CD14-positive monocyte (primary cell): ENCODE measurements at regions not wholly inside any gene's neighbourhood (a gene's known extent, or its start where the extent isn't known, plus 50 kb on each side); places are given as distances from the start of the nearest gene placed in this dataset.

ENCODE experiments used
- DNase-seq, 3 donors: peaks; one replicate each; pipeline ENCODE4 v3.0.0-alpha.2; 2011 to 2022
- H2AFZ ChIP-seq: 2 replicates; pipeline ENCODE4 v1.6.0; 2012; ENCODE audit warnings: mild to moderate bottlenecking, low read depth, low read length, inconsistent platforms; ENCODE audit not compliant: insufficient read depth, poor library complexity, severe bottlenecking
- H3K27ac ChIP-seq, 2 donors: 1 replicate in 1 of 2; 2 replicates in 1 of 2; pipeline ENCODE4 v1.5.1; 2012 to 2013; ENCODE audit warnings: low read length in 2 of 2, control low read depth in 1 of 2, inconsistent platforms in 1 of 2, low read depth in 1 of 2, mild to moderate bottlenecking in 1 of 2
- H3K27me3 ChIP-seq, 2 donors: one replicate each; pipeline versions ENCODE4 v1.6.0 to v1.6.1; 2011 to 2013; ENCODE audit warnings: low read length in 2 of 2; ENCODE audit not compliant: control insufficient read depth in 2 of 2, insufficient read depth in 2 of 2
- H3K36me3 ChIP-seq, 2 donors: replicated peaks in 1 of 2; 1 replicate in 1 of 2; 2 replicates in 1 of 2; pipeline versions ENCODE4 v1.5.1 to v1.6.1; 2012 to 2013; ENCODE audit warnings: low read length in 2 of 2, control low read depth in 1 of 2, inconsistent platforms in 1 of 2, mild to moderate bottlenecking in 1 of 2; ENCODE audit not compliant: insufficient read depth in 2 of 2, control insufficient read depth in 1 of 2
- H3K4me1 ChIP-seq, 2 donors: 1 replicate in 1 of 2; 2 replicates in 1 of 2; pipeline versions ENCODE4 v1.5.1 to v1.6.1; 2012 to 2013; ENCODE audit warnings: low read length in 2 of 2, control low read depth in 1 of 2, inconsistent platforms in 1 of 2, mild to moderate bottlenecking in 1 of 2, moderate library complexity in 1 of 2; ENCODE audit not compliant: insufficient read depth in 2 of 2, control insufficient read depth in 1 of 2
- H3K4me2 ChIP-seq: replicated peaks from 2 replicates; pipeline ENCODE3; 2012; ENCODE audit warnings: low read length, moderate library complexity, mild to moderate bottlenecking; ENCODE audit not compliant: poor library complexity, severe bottlenecking; ENCODE audit errors: extremely low read depth
- H3K4me3 ChIP-seq, 3 experiments: fragments of 200-600 bp in 1 of 3; sonication (generic) in 1 of 3; replicated peaks in 1 of 3; 1 replicate in 2 of 3; 2 replicates in 1 of 3; pipeline ENCODE4 v1.5.1; 2011 to 2013; ENCODE audit warnings: low read length in 3 of 3, mild to moderate bottlenecking in 3 of 3, control low read depth in 2 of 3, low read depth in 2 of 3, inconsistent platforms in 1 of 3, moderate library complexity in 1 of 3
- H3K79me2 ChIP-seq: 2 replicates; pipeline ENCODE4 v1.6.0; 2012; ENCODE audit warnings: mild to moderate bottlenecking, control low read depth, inconsistent platforms, low read length, moderate library complexity; ENCODE audit not compliant: insufficient read depth
- H3K9ac ChIP-seq: 2 replicates; pipeline ENCODE4 v1.6.0; 2017; ENCODE audit warnings: low read length, mild to moderate bottlenecking; ENCODE audit not compliant: insufficient read depth, poor library complexity, severe bottlenecking
- H3K9me3 ChIP-seq, 2 donors: replicated peaks in 1 of 2; 1 replicate in 1 of 2; 2 replicates in 1 of 2; pipeline versions ENCODE4 v1.5.1 to v1.6.1; 2012 to 2013; ENCODE audit warnings: low read length in 2 of 2, control low read depth in 1 of 2; ENCODE audit not compliant: control insufficient read depth in 1 of 2, insufficient read depth in 1 of 2
- H4K20me1 ChIP-seq: 2 replicates; pipeline ENCODE4 v1.6.0; 2012; ENCODE audit warnings: mild to moderate bottlenecking, low read length, control low read depth, moderate library complexity; ENCODE audit not compliant: insufficient read depth
- H3K27ac Mint-ChIP-seq, 7 donors: one replicate each; pipeline ENCODE4 v1.8.0; 2020; ENCODE audit warnings: mild to moderate bottlenecking in 7 of 7, mixed read lengths in 7 of 7, moderate library complexity in 6 of 7, inconsistent platforms in 2 of 7
- H3K27me3 Mint-ChIP-seq, 3 donors: one replicate each; pipeline ENCODE4 v1.8.0; 2021 to 2022; ENCODE audit warnings: low read depth in 3 of 3, mild to moderate bottlenecking in 3 of 3, mixed read lengths in 3 of 3, moderate library complexity in 3 of 3, inconsistent platforms in 1 of 3
- H3K36me3 Mint-ChIP-seq, 2 donors: one replicate each; pipeline ENCODE4 v1.8.0; 2020; ENCODE audit warnings: mixed read lengths in 2 of 2, inconsistent platforms in 1 of 2, mild to moderate bottlenecking in 1 of 2
- H3K4me1 Mint-ChIP-seq: one replicate; pipeline ENCODE4 v1.8.0; 2020; ENCODE audit warnings: mild to moderate bottlenecking, mixed read lengths
- H3K4me3 Mint-ChIP-seq, 2 donors: one replicate each; pipeline ENCODE4 v1.8.0; 2020; ENCODE audit warnings: mild to moderate bottlenecking in 2 of 2, mixed read lengths in 2 of 2, moderate library complexity in 1 of 2
- H3K9me3 Mint-ChIP-seq, 7 donors: one replicate each; pipeline ENCODE4 v1.8.0; 2020 to 2022; ENCODE audit warnings: mixed read lengths in 7 of 7, mild to moderate bottlenecking in 6 of 7, moderate library complexity in 6 of 7, inconsistent platforms in 2 of 7
- WGBS: methylation state at CpG from one replicate; pipeline ENCODE4 v1.1.5; 2013; ENCODE audit warnings: missing lambda C conversion rate; ENCODE audit not compliant: insufficient coverage; 5-methylcytosine and 5-hydroxymethylcytosine counted together
- intact Hi-C, 2 donors: fragments of 100-400 bp; cut with micrococcal nuclease; formaldehyde crosslinking; loops; one replicate each; pipeline versions ENCODE4 v1.15.0 to v1.15.1; 2023
- TF ChIP-seq, protein P1 (sequence below): fragments of 200-600 bp; IDR thresholded peaks from one replicate; pipeline ENCODE4 v1.8.0; 2022; ENCODE audit warnings: antibody characterized with exemption, mild to moderate bottlenecking

GRCh38 chr6:156515242-156515641 lies 261.9 kb upstream of the ARID1B start:
- Histone ChIP-seq H3K79me2 (no peaks in the 10 kb centered on the region), H3K4me1 (no peaks in the 10 kb centered on the region), H3K27ac (no peak overlapping the region), H4K20me1 (no peaks in the 10 kb centered on the region), H3K9me3 (peaks cover 0 to 3% of the 10 kb centered on the region in 2 donors), H3K4me2 (no peak overlapping the region), H2AFZ (no peak overlapping the region), H3K4me3 (no peak overlapping the region), H3K36me3 (no peaks in the 10 kb centered on the region), H3K9ac (no peak overlapping the region), H3K27me3 (no peaks in the 10 kb centered on the region)
- intact Hi-C loops: no loop called here
- WGBS: 0% methylated on average over 2 of the region's 4 CpGs
- TF ChIP-seq, protein P1, sequence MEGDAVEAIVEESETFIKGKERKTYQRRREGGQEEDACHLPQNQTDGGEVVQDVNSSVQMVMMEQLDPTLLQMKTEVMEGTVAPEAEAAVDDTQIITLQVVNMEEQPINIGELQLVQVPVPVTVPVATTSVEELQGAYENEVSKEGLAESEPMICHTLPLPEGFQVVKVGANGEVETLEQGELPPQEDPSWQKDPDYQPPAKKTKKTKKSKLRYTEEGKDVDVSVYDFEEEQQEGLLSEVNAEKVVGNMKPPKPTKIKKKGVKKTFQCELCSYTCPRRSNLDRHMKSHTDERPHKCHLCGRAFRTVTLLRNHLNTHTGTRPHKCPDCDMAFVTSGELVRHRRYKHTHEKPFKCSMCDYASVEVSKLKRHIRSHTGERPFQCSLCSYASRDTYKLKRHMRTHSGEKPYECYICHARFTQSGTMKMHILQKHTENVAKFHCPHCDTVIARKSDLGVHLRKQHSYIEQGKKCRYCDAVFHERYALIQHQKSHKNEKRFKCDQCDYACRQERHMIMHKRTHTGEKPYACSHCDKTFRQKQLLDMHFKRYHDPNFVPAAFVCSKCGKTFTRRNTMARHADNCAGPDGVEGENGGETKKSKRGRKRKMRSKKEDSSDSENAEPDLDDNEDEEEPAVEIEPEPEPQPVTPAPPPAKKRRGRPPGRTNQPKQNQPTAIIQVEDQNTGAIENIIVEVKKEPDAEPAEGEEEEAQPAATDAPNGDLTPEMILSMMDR: no peak
- H3K36me3 Mint-ChIP-seq: no peaks in the 10 kb centered on the region
- peaks cover 11% of the 10 kb centered on the region for H3K4me1 Mint-ChIP-seq
- no peak overlapping the region for H3K4me3 Mint-ChIP-seq
- H3K9me3 Mint-ChIP-seq: peaks cover 0 to 10% (median 3%) of the 10 kb centered on the region in 7 donors
- peaks cover 0 to 3% (median 0%) of the 10 kb centered on the region in 3 donors for H3K27me3 Mint-ChIP-seq
- H3K27ac Mint-ChIP-seq: no peak overlapping the region
- DNase-seq: no peak

GRCh38 chr6:156513504-156513903 lies 263.7 kb upstream of the ARID1B start:
- Histone ChIP-seq H3K79me2 (no peaks in the 10 kb centered on the region), H3K4me3 (no peak overlapping the region), H3K36me3 (no peaks in the 10 kb centered on the region), H3K9ac (no peak overlapping the region), H4K20me1 (no peaks in the 10 kb centered on the region), H3K9me3 (no peaks in the 10 kb centered on the region), H3K4me1 (no peaks in the 10 kb centered on the region), H3K27ac (no peak overlapping the region), H2AFZ (no peak overlapping the region), H3K4me2 (no peak overlapping the region), H3K27me3 (no peaks in the 10 kb centered on the region)
- no peak overlapping the region for H3K4me3 Mint-ChIP-seq
- no peaks in the 10 kb centered on the region for H3K36me3 Mint-ChIP-seq
- TF ChIP-seq, protein P1: no peak
- H3K9me3 Mint-ChIP-seq: peaks cover 0 to 2% (median 0%) of the 10 kb centered on the region in 7 donors
- no peak for DNase-seq
- WGBS: no CpG with 5 or more reads among the region's 2 CpGs
- H3K4me1 Mint-ChIP-seq: peaks cover 20% of the 10 kb centered on the region
- no peak overlapping the region for H3K27ac Mint-ChIP-seq
- intact Hi-C loops: no loop called here
- H3K27me3 Mint-ChIP-seq: peaks cover 0 to 6% (median 0%) of the 10 kb centered on the region in 3 donors
